ENCODE measurements at regions not wholly inside any gene's neighbourhood (a gene's known extent, or its start where the extent isn't known, plus 50 kb on each side); places are given as distances from the start of the nearest gene placed in this dataset.

GRCh38 chr4:181006499-181007260, 1236.5 kb upstream of the TENM3 start:
- TF ChIP-seq, protein P1, sequence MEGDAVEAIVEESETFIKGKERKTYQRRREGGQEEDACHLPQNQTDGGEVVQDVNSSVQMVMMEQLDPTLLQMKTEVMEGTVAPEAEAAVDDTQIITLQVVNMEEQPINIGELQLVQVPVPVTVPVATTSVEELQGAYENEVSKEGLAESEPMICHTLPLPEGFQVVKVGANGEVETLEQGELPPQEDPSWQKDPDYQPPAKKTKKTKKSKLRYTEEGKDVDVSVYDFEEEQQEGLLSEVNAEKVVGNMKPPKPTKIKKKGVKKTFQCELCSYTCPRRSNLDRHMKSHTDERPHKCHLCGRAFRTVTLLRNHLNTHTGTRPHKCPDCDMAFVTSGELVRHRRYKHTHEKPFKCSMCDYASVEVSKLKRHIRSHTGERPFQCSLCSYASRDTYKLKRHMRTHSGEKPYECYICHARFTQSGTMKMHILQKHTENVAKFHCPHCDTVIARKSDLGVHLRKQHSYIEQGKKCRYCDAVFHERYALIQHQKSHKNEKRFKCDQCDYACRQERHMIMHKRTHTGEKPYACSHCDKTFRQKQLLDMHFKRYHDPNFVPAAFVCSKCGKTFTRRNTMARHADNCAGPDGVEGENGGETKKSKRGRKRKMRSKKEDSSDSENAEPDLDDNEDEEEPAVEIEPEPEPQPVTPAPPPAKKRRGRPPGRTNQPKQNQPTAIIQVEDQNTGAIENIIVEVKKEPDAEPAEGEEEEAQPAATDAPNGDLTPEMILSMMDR (IDR thresholded peaks at IDR 0.05), result no peak
- TF ChIP-seq POLR2A (IDR thresholded peaks at IDR 0.05), result no peak
